HFFc6 (cell line): ENCODE measurements at regions not wholly inside any gene's neighbourhood (a gene's known extent, or its start where the extent isn't known, plus 50 kb on each side); places are given as distances from the start of the nearest gene placed in this dataset.

Source experiments
- DNase-seq: peaks from one replicate; pipeline ENCODE4 v3.0.0-alpha.2; 2018
- H3K27ac Mint-ChIP-seq: 2 replicates; pipeline ENCODE4 v1.8.0; 2020; ENCODE audit warnings: mild to moderate bottlenecking, mixed read lengths
- H3K27me3 Mint-ChIP-seq: 2 replicates; pipeline ENCODE4 v1.8.0; 2021; ENCODE audit warnings: mild to moderate bottlenecking, moderate library complexity, mixed read lengths; ENCODE audit not compliant: insufficient read depth
- H3K36me3 Mint-ChIP-seq: 2 replicates; pipeline ENCODE4 v1.8.0; 2021; ENCODE audit warnings: low read depth, mixed read lengths
- H3K4me1 Mint-ChIP-seq: 2 replicates; pipeline ENCODE4 v1.8.0; 2020; ENCODE audit warnings: low read depth, mixed read lengths
- H3K4me3 Mint-ChIP-seq: 2 replicates; pipeline ENCODE4 v1.8.0; 2020; ENCODE audit warnings: mild to moderate bottlenecking, moderate library complexity, mixed read lengths
- H3K9me3 Mint-ChIP-seq: 2 replicates; pipeline ENCODE4 v1.8.0; 2020; ENCODE audit warnings: mild to moderate bottlenecking, mixed read lengths
- TF ChIP-seq, protein P1 (sequence below): fragments of 200-600 bp; sonication (generic); IDR thresholded peaks from 2 replicates; pipeline ENCODE4 v1.5.0; 2021; ENCODE audit warnings: antibody characterized with exemption, mild to moderate bottlenecking

DNA sequence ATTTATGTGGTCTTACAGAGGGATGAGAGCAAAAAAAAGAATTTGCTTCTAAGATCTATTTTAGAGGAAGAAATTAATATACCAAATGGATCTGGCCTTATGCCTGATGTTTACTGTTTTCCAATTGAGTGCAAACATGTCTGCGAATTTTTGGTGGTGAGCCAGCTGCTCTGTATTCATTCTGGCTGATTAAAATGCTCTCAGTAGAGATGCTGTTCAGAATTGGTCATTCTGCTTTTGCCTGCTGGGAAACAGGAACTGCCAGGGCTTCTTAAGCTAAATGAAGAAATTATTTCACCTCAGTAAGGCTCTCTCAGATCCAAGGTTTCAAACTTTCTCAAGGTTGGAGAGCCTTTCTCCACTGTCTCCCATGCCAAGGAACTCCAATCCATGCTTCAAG is 132.0 kb upstream of the SV2C start:
- H3K4me3 Mint-ChIP-seq = no peak overlapping the region
- no peaks in the 10 kb centered on the region for H3K4me1 Mint-ChIP-seq
- H3K27me3 Mint-ChIP-seq = no peaks in the 10 kb centered on the region; the same call in 1 of the 2 replicates
- no peaks in the 10 kb centered on the region for H3K36me3 Mint-ChIP-seq
- peaks cover 39% of the 10 kb centered on the region for H3K9me3 Mint-ChIP-seq
- DNase-seq = no peak
- TF ChIP-seq, protein P1, sequence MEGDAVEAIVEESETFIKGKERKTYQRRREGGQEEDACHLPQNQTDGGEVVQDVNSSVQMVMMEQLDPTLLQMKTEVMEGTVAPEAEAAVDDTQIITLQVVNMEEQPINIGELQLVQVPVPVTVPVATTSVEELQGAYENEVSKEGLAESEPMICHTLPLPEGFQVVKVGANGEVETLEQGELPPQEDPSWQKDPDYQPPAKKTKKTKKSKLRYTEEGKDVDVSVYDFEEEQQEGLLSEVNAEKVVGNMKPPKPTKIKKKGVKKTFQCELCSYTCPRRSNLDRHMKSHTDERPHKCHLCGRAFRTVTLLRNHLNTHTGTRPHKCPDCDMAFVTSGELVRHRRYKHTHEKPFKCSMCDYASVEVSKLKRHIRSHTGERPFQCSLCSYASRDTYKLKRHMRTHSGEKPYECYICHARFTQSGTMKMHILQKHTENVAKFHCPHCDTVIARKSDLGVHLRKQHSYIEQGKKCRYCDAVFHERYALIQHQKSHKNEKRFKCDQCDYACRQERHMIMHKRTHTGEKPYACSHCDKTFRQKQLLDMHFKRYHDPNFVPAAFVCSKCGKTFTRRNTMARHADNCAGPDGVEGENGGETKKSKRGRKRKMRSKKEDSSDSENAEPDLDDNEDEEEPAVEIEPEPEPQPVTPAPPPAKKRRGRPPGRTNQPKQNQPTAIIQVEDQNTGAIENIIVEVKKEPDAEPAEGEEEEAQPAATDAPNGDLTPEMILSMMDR = no peak
- H3K27ac Mint-ChIP-seq = no peak overlapping the region

DNA sequence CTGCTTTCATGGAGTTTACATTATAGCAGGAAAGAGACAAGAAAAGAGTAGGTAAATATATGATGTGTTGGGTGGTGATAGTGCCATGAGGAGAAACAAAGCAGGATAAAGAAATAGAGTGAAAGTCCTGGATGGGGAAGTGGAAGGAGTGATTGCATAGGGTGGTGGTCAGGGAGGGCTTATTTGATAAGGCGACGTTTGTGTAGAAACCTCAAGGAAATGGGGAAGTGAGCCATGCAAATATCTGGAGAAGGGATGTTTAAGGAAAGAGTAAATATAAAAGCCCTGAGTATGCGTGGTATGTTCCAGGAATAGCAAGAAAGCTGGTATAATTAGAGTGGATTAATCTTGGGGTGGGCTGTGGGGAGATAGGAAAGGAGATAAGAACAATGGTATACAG is 134.7 kb upstream of the SV2C start:
- H3K27ac Mint-ChIP-seq = no peak overlapping the region
- DNase-seq = no peak
- H3K36me3 Mint-ChIP-seq = no peaks in the 10 kb centered on the region
- no peak overlapping the region for H3K4me3 Mint-ChIP-seq
- peaks cover 56% of the 10 kb centered on the region for H3K9me3 Mint-ChIP-seq
- no peaks in the 10 kb centered on the region; the same call in 1 of the 2 replicates for H3K27me3 Mint-ChIP-seq
- no peaks in the 10 kb centered on the region for H3K4me1 Mint-ChIP-seq
- TF ChIP-seq, protein P1 = no peak

DNA sequence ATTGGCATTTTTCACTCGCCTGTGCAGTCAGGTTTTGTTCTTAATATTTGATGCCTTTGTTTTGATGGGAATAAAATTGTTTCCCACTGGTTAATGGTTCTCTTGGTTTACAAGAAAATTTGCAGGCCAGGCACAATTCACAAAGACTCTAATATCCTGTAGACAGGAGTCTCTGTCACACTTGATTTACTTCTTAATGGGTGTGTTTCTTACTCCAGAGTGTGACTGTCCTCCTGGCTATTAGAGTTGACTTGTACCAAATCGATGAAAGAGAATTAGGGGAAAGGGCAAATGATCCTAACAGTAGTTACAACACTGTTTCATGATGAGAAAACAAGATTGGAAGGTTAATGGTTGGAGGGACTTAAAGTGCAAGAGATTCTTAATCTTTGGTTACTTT is 142.8 kb upstream of the SV2C start:
- H3K9me3 Mint-ChIP-seq = peaks cover 29% of the 10 kb centered on the region
- no peak overlapping the region for H3K27ac Mint-ChIP-seq
- no peak overlapping the region for H3K4me3 Mint-ChIP-seq
- H3K4me1 Mint-ChIP-seq = no peaks in the 10 kb centered on the region
- TF ChIP-seq, protein P1 = no peak
- no peak for DNase-seq
- H3K27me3 Mint-ChIP-seq = no peaks in the 10 kb centered on the region
- 0 out of 2 replicates have a peak, but pooled peaks cover 5% of the 10 kb centered on the region for H3K36me3 Mint-ChIP-seq

DNA sequence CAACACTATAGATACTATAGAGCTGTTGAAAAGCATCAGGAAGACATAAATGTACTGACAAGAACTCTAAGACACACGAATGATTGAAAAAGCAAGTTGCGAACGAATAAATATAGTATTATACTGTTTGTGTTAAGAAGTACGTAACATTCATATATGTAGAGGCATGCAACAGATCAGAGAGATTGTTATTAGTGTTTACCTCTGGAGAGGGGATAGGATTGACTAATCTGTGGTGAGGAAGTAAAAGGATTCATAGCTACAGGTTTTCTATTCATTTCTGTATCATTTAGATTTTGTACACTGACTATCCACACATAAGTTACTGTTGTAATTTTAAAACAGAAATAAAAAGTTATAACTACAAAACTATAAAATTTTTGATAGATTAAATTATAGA is 147.6 kb upstream of the SV2C start:
- Mint-ChIP-seq H3K4me1 (no peaks in the 10 kb centered on the region), H3K4me3 (no peak overlapping the region), H3K27ac (no peak overlapping the region), H3K9me3 (peaks cover 14% of the 10 kb centered on the region), H3K36me3 (0 out of 2 replicates have a peak, but pooled peaks cover 5% of the 10 kb centered on the region), H3K27me3 (no peaks in the 10 kb centered on the region)
- TF ChIP-seq, protein P1 = no peak
- no peak for DNase-seq

DNA sequence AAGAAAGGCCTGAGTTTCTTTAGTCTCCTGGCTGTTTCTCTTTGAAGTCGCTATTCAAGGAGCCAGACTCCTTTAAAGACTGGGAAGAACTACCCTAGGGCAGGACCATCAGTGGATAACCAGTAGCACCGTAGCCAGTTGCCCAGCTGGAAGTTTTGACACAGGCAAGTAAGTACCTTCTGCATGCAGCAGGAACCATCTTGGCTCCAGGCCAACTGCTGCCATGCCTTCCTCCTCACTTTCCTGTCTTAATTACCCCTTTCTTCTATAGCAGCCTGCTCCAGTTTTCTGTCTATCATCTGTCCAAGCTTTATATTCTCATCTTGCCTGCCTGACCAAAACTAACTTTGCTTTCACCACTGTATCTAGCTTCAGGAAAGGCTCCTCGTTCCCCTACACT is 149.7 kb upstream of the SV2C start:
- TF ChIP-seq, protein P1 = no peak
- peaks cover 16% of the 10 kb centered on the region for H3K9me3 Mint-ChIP-seq
- no peak for DNase-seq
- H3K4me3 Mint-ChIP-seq = no peak overlapping the region
- H3K36me3 Mint-ChIP-seq = no peaks in the 10 kb centered on the region
- H3K27me3 Mint-ChIP-seq = no peaks in the 10 kb centered on the region
- H3K27ac Mint-ChIP-seq = no peak overlapping the region
- no peaks in the 10 kb centered on the region for H3K4me1 Mint-ChIP-seq

DNA sequence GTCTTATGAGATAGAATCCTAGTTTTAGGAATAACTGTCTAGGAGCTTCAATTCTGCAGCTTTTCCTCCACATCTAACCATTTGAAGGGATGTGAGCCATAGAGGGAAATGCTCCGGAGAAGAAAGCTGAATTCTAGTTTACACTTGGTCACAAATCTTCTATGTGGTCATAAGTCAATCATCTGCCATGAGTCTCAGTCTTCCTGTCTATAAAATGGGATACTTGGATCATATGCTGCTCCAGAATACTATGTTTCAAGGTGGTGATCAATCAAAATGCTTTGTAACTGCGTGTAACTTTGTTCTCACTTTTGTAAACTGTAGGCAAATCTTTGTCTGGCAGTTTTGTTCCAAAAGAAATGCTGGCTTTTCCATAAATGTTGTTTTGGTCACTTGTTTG is 152.0 kb upstream of the SV2C start:
- Mint-ChIP-seq H3K36me3 (no peaks in the 10 kb centered on the region), H3K27ac (no peak overlapping the region), H3K4me1 (no peaks in the 10 kb centered on the region), H3K27me3 (no peaks in the 10 kb centered on the region), H3K4me3 (no peak overlapping the region), H3K9me3 (peaks cover 16% of the 10 kb centered on the region)
- DNase-seq = no peak
- TF ChIP-seq, protein P1 = no peak
